Psoas muscle (tissue), 7 donors: ENCODE measurements at regions not wholly inside any gene's neighbourhood (a gene's known extent, or its start where the extent isn't known, plus 50 kb on each side); places are given as distances from the start of the nearest gene placed in this dataset.

Experiments used
- ATAC-seq, 4 donors: fragments of 200-7000 bp; cut with Tn5 transposase; one replicate each; pipeline ENCODE4 v1.9.1; 2020; ENCODE audit warnings: moderate library complexity in 3 of 4, mild to moderate bottlenecking in 2 of 4
- DNase-seq, 2 donors: peaks; one replicate each; pipeline ENCODE4 v3.0.0-alpha.2; 2020
- H3K27ac ChIP-seq: fragments of 200-600 bp; one replicate; pipeline ENCODE4 v1.8.0; 2022
- H3K27me3 ChIP-seq, 3 donors: fragments of 200-600 bp in 1 of 3; one replicate each; pipeline versions ENCODE4 v1.6.1 to v1.8.0; 2013 to 2022; ENCODE audit warnings: low read length in 2 of 3, mild to moderate bottlenecking in 2 of 3, moderate library complexity in 1 of 3; ENCODE audit not compliant: insufficient read depth in 3 of 3
- H3K36me3 ChIP-seq, 2 donors: fragments of 200-600 bp in 1 of 2; one replicate each; pipeline versions ENCODE4 v1.6.1 to v1.8.0; 2013 to 2022; ENCODE audit warnings: low read depth in 1 of 2, mild to moderate bottlenecking in 1 of 2, moderate library complexity in 1 of 2; ENCODE audit not compliant: insufficient read depth in 1 of 2
- H3K4me1 ChIP-seq: fragments of 200-600 bp; one replicate; pipeline ENCODE4 v1.8.0; 2022
- H3K4me3 ChIP-seq: fragments of 200-600 bp; one replicate; pipeline ENCODE4 v1.8.0; 2022; ENCODE audit warnings: mild to moderate bottlenecking
- H3K9me3 ChIP-seq: fragments of 200-600 bp; one replicate; pipeline ENCODE4 v1.8.0; 2022
- CTCF ChIP-seq: fragments of 200-600 bp; IDR thresholded peaks from one replicate; pipeline ENCODE4 v1.8.0; 2022; ENCODE audit warnings: antibody characterized with exemption
- WGBS, 3 donors: extraction: QIAGEN DNeasy Blood & Tissue Kit; methylation state at CpG; one replicate each; pipeline versions ENCODE4 v1.1.6 to v1.1.7; 2013; 5-methylcytosine and 5-hydroxymethylcytosine counted together
- intact Hi-C, 2 donors: fragments of 100-400 bp; cut with DNase I; formaldehyde crosslinking; loops; one replicate each; pipeline versions ENCODE4 v1.11.0 to v1.14.2; 2022
- donor health status: healthy with polysubstance abuse.
- donor health status: DM: no; HTN: no; CAD: no; lungs with moderate emphysema.
- donor health status: Bipolar disorder and iron deficiency.
- donor health status: healthy.
- donor health status: DM: yes; HTN: yes; CAD: no.
- donor health status: DM: no; HTN: no; CAD: no.
- donor health status: DM: yes; HTN: yes; CAD: no.

GRCh38 chr7:136492366-136492765 is 376.1 kb upstream of the CHRM2 start:
- ATAC-seq: no peak
- no peak overlapping the region for H3K4me3 ChIP-seq
- 40 to 64% (median 53%) methylated on average over 4 of the region's 4 CpGs for WGBS, 3 donors
- H3K27ac ChIP-seq: no peak overlapping the region
- no peak for TF ChIP-seq CTCF
- no peaks in the 10 kb centered on the region for H3K27me3 ChIP-seq
- no peaks in the 10 kb centered on the region for H3K36me3 ChIP-seq
- H3K4me1 ChIP-seq: no peaks in the 10 kb centered on the region
- H3K9me3 ChIP-seq: no peaks in the 10 kb centered on the region
- intact Hi-C loops: no loop called here
- DNase-seq: no peak

- no peak overlapping the region for H3K27ac ChIP-seq
- no peak for ATAC-seq
- H3K4me3 ChIP-seq: no peak overlapping the region
- H3K36me3 ChIP-seq: no peaks in the 10 kb centered on the region
- DNase-seq: no peak
- no peak for TF ChIP-seq CTCF
- H3K4me1 ChIP-seq: no peaks in the 10 kb centered on the region
- intact Hi-C loops: no loop called here
- H3K9me3 ChIP-seq: no peaks in the 10 kb centered on the region
- no peaks in the 10 kb centered on the region for H3K27me3 ChIP-seq
Measured at GRCh38 chr7:136489808-136490207, 378.6 kb upstream of the CHRM2 start.

GRCh38 chr7:136480901-136481300 is 387.6 kb upstream of the CHRM2 start:
- no peak overlapping the region for H3K27ac ChIP-seq
- H3K4me1 ChIP-seq: no peaks in the 10 kb centered on the region
- TF ChIP-seq CTCF: no peak
- H3K36me3 ChIP-seq: no peaks in the 10 kb centered on the region
- H3K9me3 ChIP-seq: no peaks in the 10 kb centered on the region
- DNase-seq (no peak), ATAC-seq (no peak)
- 64 to 70% (median 68%) methylated on average over 4 of the region's 4 CpGs for WGBS, 3 donors
- no peak overlapping the region for H3K4me3 ChIP-seq
- intact Hi-C loops: no loop called here
- H3K27me3 ChIP-seq: no peaks in the 10 kb centered on the region

- TF ChIP-seq CTCF: no peak
- Histone ChIP-seq H3K4me3 (no peak overlapping the region), H3K9me3 (no peaks in the 10 kb centered on the region), H3K36me3 (no peaks in the 10 kb centered on the region), H3K27me3 (no peaks in the 10 kb centered on the region), H3K27ac (no peak overlapping the region), H3K4me1 (no peaks in the 10 kb centered on the region)
- no peak for ATAC-seq
- intact Hi-C loops: no loop called here
- WGBS, 3 donors: 41 to 98% (median 73%) methylated on average over 2 of the region's 2 CpGs
- DNase-seq: no peak
Measured at GRCh38 chr7:136479922-136480321, 388.5 kb upstream of the CHRM2 start.

- Histone ChIP-seq H3K27me3 (no peaks in the 10 kb centered on the region), H3K4me3 (no peak overlapping the region), H3K4me1 (no peaks in the 10 kb centered on the region), H3K27ac (no peak overlapping the region), H3K9me3 (peaks cover 16% of the 10 kb centered on the region), H3K36me3 (no peaks in the 10 kb centered on the region)
- no peak for DNase-seq
- ATAC-seq: no peak
- intact Hi-C loops: no loop called here
- 77 to 92% (median 81%) methylated on average over 1 of the region's 1 CpG for WGBS, 3 donors
- TF ChIP-seq CTCF: no peak
Measured at GRCh38 chr7:136470179-136470578, 398.3 kb upstream of the CHRM2 start.
